Keratinocyte (primary cell): ENCODE measurements at regions not wholly inside any gene's neighbourhood (a gene's known extent, or its start where the extent isn't known, plus 50 kb on each side); places are given as distances from the start of the nearest gene placed in this dataset.

Experiments used
- DNase-seq: peaks from one replicate; pipeline ENCODE4 v3.0.0-alpha.2; 2011; ENCODE audit warnings: low read depth, missing footprints, low spot score
- FAIRE-seq: peaks from 2 replicates; lab custom pipeline; 2011; peaks lifted over from hg19 to GRCh38; lab: Jason Lieb, UNC
- H2AFZ ChIP-seq: 2 replicates; pipeline ENCODE4 v1.6.0; 2012; ENCODE audit warnings: low read length, control low read depth, inconsistent platforms; ENCODE audit not compliant: control insufficient read depth
- H3K27ac ChIP-seq: 2 replicates; pipeline ENCODE4 v1.5.1; 2011; ENCODE audit warnings: low read length; ENCODE audit not compliant: control insufficient read depth, insufficient read depth
- H3K27me3 ChIP-seq: 3 replicates; pipeline ENCODE4 v1.6.0; 2011; ENCODE audit warnings: low read length; ENCODE audit not compliant: control insufficient read depth, insufficient read depth; ENCODE audit errors: extremely low read depth
- H3K36me3 ChIP-seq, 2 experiments: 2 replicates in 1 of 2; 3 replicates in 1 of 2; pipeline ENCODE4 v1.5.1; 2011; ENCODE audit warnings: low read length in 2 of 2, mild to moderate bottlenecking in 1 of 2; ENCODE audit not compliant: control insufficient read depth in 2 of 2, insufficient read depth in 2 of 2; ENCODE audit errors: extremely low read depth in 1 of 2
- H3K4me1 ChIP-seq: 3 replicates; pipeline ENCODE4 v1.5.1; 2011; ENCODE audit warnings: low read length; ENCODE audit not compliant: control insufficient read depth, insufficient read depth; ENCODE audit errors: extremely low read depth
- H3K4me2 ChIP-seq: 3 replicates; pipeline ENCODE4 v1.6.0; 2011; ENCODE audit warnings: low read depth, low read length; ENCODE audit not compliant: control insufficient read depth, insufficient read depth; ENCODE audit errors: extremely low read depth
- H3K4me3 ChIP-seq, 3 experiments: fragments of 200-600 bp in 1 of 3; sonication (generic) in 1 of 3; 2 replicates in 2 of 3; 3 replicates in 1 of 3; pipeline ENCODE4 v1.5.1; 2011 to 2016; ENCODE audit warnings: low read length in 3 of 3, mild to moderate bottlenecking in 3 of 3, control low read depth in 2 of 3, inconsistent platforms in 1 of 3, low read depth in 1 of 3, mixed read lengths in 1 of 3, mixed run types in 1 of 3, moderate library complexity in 1 of 3; ENCODE audit not compliant: control insufficient read depth in 2 of 3, insufficient read depth in 2 of 3; ENCODE audit errors: extremely low read depth in 1 of 3
- H3K79me2 ChIP-seq: 2 replicates; pipeline ENCODE4 v1.6.0; 2012; ENCODE audit warnings: low read length; ENCODE audit not compliant: control insufficient read depth, insufficient read depth
- H3K9ac ChIP-seq: 3 replicates; pipeline ENCODE4 v1.6.0; 2011; ENCODE audit warnings: low read length; ENCODE audit not compliant: control insufficient read depth, insufficient read depth; ENCODE audit errors: extremely low read depth
- H3K9me1 ChIP-seq: 3 replicates; pipeline ENCODE4 v1.6.0; 2011; ENCODE audit warnings: low read length; ENCODE audit not compliant: control insufficient read depth, insufficient read depth; ENCODE audit errors: extremely low read depth
- H3K9me3 ChIP-seq: 2 replicates; pipeline ENCODE4 v1.5.1; 2012; ENCODE audit warnings: low read depth, low read length; ENCODE audit not compliant: control insufficient read depth
- H4K20me1 ChIP-seq: 3 replicates; pipeline ENCODE4 v1.6.0; 2011; ENCODE audit warnings: low read length; ENCODE audit not compliant: control insufficient read depth, insufficient read depth; ENCODE audit errors: extremely low read depth
- EZH2 ChIP-seq: IDR thresholded peaks from one replicate; pipeline ENCODE4 v1.6.1; 2012; ENCODE audit warnings: inconsistent platforms, mild to moderate bottlenecking, low read length, moderate library complexity
- dilution Hi-C: fragments of 300-500 bp; cut with MboI; formaldehyde crosslinking; loops from one replicate; pipeline ENCODE4 v1.7.0; 2020; ENCODE audit warnings: low sequenced_read_pairs; ENCODE audit not compliant: extremely low pct_ligation_motif_present
- small RNA-seq, 3 experiments: library from RNA; depleted of rRNA; stranded (forward); fragments of <200 nt; gene quantifications; one replicate each; pipeline ENCODE3, GENCODE V24; 2012; ENCODE audit warnings: low read depth in 3 of 3, low replicate concordance in 1 of 3; ENCODE audit not compliant: insufficient read length in 3 of 3
- TF ChIP-seq, protein P1 (sequence below), 3 experiments: IDR thresholded peaks in 1 of 3; conservative IDR thresholded peaks in 1 of 3; optimal IDR thresholded peaks in 1 of 3; 2 replicates in 2 of 3; 3 replicates in 1 of 3; pipeline versions ENCODE3 to v1.5.1; 2011; ENCODE audit warnings: low read length in 3 of 3, mild to moderate bottlenecking in 3 of 3, moderate library complexity in 2 of 3, control low read depth in 1 of 3, inconsistent platforms in 1 of 3; ENCODE audit not compliant: insufficient read depth in 2 of 3; ENCODE audit errors: extremely low read depth in 1 of 3

DNA sequence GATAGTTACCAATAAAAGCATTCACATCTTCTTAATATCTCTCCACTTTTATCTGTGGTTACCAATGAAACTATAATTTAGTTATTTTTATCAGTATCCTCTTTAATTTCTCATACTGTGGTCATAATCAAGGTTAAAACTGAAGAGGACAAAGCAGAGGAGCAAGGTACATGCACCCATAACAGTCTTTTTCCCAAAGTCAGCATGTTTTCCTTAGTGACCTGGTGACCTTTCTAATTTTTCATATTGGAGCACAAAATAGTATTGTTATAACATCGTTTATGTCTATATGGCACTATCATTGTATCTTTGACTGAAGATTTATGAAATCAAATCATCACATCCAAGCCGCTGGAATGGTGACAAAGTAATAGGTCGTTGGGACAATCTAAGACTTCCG, 51.5 kb upstream of the CHORDC1 start:
- no peaks in the 10 kb centered on the region for H3K79me2 ChIP-seq
- no peak for DNase-seq
- no peaks in the 10 kb centered on the region for H3K4me1 ChIP-seq
- H3K9me3 ChIP-seq = no peaks in the 10 kb centered on the region
- H3K4me2 ChIP-seq = no peak overlapping the region
- no peak for FAIRE-seq
- H3K9ac ChIP-seq = no peak overlapping the region
- dilution Hi-C loops = no loop called here
- H4K20me1 ChIP-seq = no peaks in the 10 kb centered on the region
- no peak overlapping the region for H3K4me3 ChIP-seq
- no peak overlapping the region for H2AFZ ChIP-seq
- no peak for TF ChIP-seq EZH2
- TF ChIP-seq, protein P1, sequence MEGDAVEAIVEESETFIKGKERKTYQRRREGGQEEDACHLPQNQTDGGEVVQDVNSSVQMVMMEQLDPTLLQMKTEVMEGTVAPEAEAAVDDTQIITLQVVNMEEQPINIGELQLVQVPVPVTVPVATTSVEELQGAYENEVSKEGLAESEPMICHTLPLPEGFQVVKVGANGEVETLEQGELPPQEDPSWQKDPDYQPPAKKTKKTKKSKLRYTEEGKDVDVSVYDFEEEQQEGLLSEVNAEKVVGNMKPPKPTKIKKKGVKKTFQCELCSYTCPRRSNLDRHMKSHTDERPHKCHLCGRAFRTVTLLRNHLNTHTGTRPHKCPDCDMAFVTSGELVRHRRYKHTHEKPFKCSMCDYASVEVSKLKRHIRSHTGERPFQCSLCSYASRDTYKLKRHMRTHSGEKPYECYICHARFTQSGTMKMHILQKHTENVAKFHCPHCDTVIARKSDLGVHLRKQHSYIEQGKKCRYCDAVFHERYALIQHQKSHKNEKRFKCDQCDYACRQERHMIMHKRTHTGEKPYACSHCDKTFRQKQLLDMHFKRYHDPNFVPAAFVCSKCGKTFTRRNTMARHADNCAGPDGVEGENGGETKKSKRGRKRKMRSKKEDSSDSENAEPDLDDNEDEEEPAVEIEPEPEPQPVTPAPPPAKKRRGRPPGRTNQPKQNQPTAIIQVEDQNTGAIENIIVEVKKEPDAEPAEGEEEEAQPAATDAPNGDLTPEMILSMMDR (optimal IDR thresholded peaks at IDR 0.05 in 1 of 3, IDR thresholded peaks at IDR 0.05 in 1 of 3, conservative IDR thresholded peaks at IDR 0.05 in 1 of 3; ENCODE audit: extremely low read depth in 1 of 3, insufficient read depth in 2 of 3, low read length in 3 of 3) = no peak
- no peaks in the 10 kb centered on the region for H3K27me3 ChIP-seq
- no peaks in the 10 kb centered on the region for H3K9me1 ChIP-seq
- no peak overlapping the region for H3K27ac ChIP-seq
- H3K36me3 ChIP-seq = no peaks in the 10 kb centered on the region

Small RNA genes lying in the stretch of these regions (small RNA-seq; reads per million reads assigned to genes)
- gene AP001002.3 (0 reads per million in 3 experiments), gene MIR1261 (0 reads per million in 3 experiments), gene MIR4490 (0 reads per million in 3 experiments)
